BLaER1 treated with 17β-estradiol and CSF1 and Interleukin-3, amounts not matched to agents 10 nM and 100 nM (cell line): ENCODE measurements at regions not wholly inside any gene's neighbourhood (a gene's known extent, or its start where the extent isn't known, plus 50 kb on each side); places are given as distances from the start of the nearest gene placed in this dataset.
"Not testable (repeated sequence)": the region's sequence is repeated elsewhere in the genome, so short reads cannot be mapped to it uniquely, and the experiment has no call there.

Source experiments
- H3K27ac ChIP-seq, 11 experiments: shearing (Covaris generic); formaldehyde crosslinking; 2 replicates each; pipeline ENCODE4 v1.8.1; 2022
- H3K27me3 ChIP-seq, 11 experiments: shearing (Covaris generic); formaldehyde crosslinking; 2 replicates each; pipeline ENCODE4 v1.8.1; 2022
- H3K36me3 ChIP-seq, 11 experiments: shearing (Covaris generic); formaldehyde crosslinking; 2 replicates each; pipeline ENCODE4 v1.8.1; 2022
- H3K4me1 ChIP-seq, 10 experiments: shearing (Covaris generic); formaldehyde crosslinking; 2 replicates each; pipeline ENCODE4 v1.8.1; 2022
- H3K4me2 ChIP-seq, 11 experiments: shearing (Covaris generic); formaldehyde crosslinking; 2 replicates each; pipeline ENCODE4 v1.8.1; 2022
- H3K4me3 ChIP-seq, 10 experiments: shearing (Covaris generic); formaldehyde crosslinking; 2 replicates each; pipeline ENCODE4 v1.8.1; 2022
- H3K9ac ChIP-seq, 11 experiments: shearing (Covaris generic); formaldehyde crosslinking; 2 replicates each; pipeline ENCODE4 v1.8.1; 2022
- H3K9me3 ChIP-seq, 11 experiments: shearing (Covaris generic); formaldehyde crosslinking; replicated peaks in 1 of 11; 2 replicates each; pipeline ENCODE4 v1.8.1; 2022
- H4K20me1 ChIP-seq, 11 experiments: shearing (Covaris generic); formaldehyde crosslinking; 2 replicates each; pipeline ENCODE4 v1.8.1; 2022
- Cebpa-rat ChIP-seq, 11 experiments: shearing (Covaris generic); IDR thresholded peaks; 2 replicates each; pipeline ENCODE4 v1.8.1; 2022

DNA sequence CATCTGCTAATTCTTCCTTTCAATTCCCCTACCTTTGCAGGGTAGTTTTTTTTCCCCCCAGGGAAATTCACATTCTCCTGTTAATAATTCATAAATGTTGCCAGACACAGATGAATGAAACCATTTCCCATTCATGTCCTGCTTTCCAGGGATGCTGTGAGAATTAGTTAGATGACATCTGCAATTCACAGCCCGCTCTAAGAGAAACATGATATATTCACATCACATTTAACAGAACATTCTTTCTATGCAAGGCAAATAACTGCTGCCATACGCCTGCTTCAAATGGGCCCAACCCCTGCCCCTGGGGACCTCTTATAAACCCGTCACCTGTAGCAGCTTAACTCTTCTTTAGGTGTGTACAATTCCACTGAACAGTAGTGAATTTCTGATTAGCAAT is 110.6 kb upstream of the CTAGE1 start:
- no peak for TF ChIP-seq Cebpa-rat (IDR thresholded peaks at IDR 0.05)
- no peaks in the 10 kb centered on the region for H3K27me3 ChIP-seq
- H4K20me1 ChIP-seq: no peaks in the 10 kb centered on the region
- peaks cover 0 to 3% (median 0%) of the 10 kb centered on the region in 11 experiments; a peak in 1 of 22 replicates for H3K9me3 ChIP-seq
- H3K9ac ChIP-seq: no peak overlapping the region
- H3K4me2 ChIP-seq: no peak overlapping the region
- no peak overlapping the region for H3K4me3 ChIP-seq
- peaks cover 0 to 8% (median 1%) of the 10 kb centered on the region in 10 experiments; a peak in 5 of 20 replicates for H3K4me1 ChIP-seq
- no peak overlapping the region for H3K27ac ChIP-seq
- H3K36me3 ChIP-seq: no peaks in the 10 kb centered on the region

DNA sequence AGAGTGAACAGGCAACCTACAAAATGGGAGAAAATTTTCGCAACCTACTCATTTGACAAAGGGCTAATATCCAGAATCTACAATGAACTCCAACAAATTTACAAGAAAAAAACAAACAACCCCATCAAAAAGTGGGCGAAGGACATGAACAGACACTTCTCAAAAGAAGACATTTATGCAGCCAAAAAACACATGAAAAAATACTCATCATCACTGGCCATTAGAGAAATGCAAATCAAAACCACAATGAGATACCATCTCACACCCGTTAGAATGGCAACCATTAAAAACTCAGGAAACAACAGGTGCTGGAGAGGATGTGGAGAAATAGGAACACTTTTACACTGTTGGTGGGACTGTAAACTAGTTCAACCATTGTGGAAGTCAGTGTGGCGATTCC is 117.0 kb upstream of the CTAGE1 start:
- not testable (repeated sequence) for H3K4me3 ChIP-seq, H3K9me3 ChIP-seq, H3K9ac ChIP-seq

DNA sequence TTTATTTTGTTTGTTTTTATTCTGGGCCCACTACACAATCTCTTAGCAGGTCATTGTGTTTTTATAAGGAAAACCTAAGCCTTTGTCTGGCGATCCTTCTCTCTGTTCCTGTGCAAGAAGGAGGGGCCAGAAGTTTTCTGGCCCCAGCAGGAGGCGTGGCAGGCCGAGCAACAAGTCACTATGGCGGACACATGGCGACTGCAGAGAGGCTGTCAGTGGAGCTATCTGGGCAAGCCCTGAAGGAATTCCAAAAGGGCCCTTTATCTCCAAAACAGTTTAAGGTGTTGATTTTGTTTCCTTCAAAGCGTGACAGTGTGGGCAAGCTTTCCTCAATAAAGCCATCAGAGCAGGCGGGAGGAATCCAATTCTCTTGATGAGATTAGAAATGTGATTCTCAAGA is 118.8 kb upstream of the CTAGE1 start:
- Histone ChIP-seq H4K20me1 (no peaks in the 10 kb centered on the region), H3K4me3 (no peak overlapping the region), H3K4me2 (no peak overlapping the region), H3K9ac (no peak overlapping the region), H3K27ac (no peak overlapping the region), H3K9me3 (no peaks in the 10 kb centered on the region), H3K27me3 (no peaks in the 10 kb centered on the region), H3K4me1 (no peaks in the 10 kb centered on the region), H3K36me3 (no peaks in the 10 kb centered on the region)
- no peak for TF ChIP-seq Cebpa-rat (IDR thresholded peaks at IDR 0.05)

More for the DNA sequence above, 117.0 kb upstream of the CTAGE1 start:
- not testable (repeated sequence) for H3K4me2 ChIP-seq, H3K27ac ChIP-seq, H3K27me3 ChIP-seq, H4K20me1 ChIP-seq, H3K36me3 ChIP-seq, H3K4me1 ChIP-seq

DNA sequence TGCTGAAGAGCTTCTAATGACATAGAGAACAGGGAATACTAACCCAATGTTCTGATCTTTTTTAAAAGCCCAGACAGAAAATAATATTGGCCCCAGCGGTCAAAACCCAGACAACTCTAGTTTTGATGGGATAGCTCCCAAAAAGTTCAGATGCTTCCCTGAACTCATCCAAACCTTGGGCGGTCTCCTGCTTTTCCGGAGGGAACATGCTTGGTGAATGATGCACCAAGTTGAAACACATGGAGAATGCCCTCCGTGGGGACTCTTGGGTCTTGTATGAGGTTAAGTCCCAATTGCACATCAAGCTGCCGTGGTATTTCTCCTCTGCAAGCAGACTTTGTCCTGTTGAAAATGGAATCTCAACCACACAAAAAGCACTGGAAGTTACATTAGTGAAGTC is 120.7 kb upstream of the CTAGE1 start:
- Histone ChIP-seq H3K27ac (no peak overlapping the region), H3K9ac (no peak overlapping the region), H3K4me3 (no peak overlapping the region), H3K27me3 (no peaks in the 10 kb centered on the region), H3K4me2 (no peak overlapping the region), H3K36me3 (no peaks in the 10 kb centered on the region), H4K20me1 (no peaks in the 10 kb centered on the region), H3K4me1 (no peaks in the 10 kb centered on the region), H3K9me3 (peaks cover 0 to 3% (median 0%) of the 10 kb centered on the region in 11 experiments; a peak in 1 of 22 replicates)
- no peak for TF ChIP-seq Cebpa-rat (IDR thresholded peaks at IDR 0.05)

DNA sequence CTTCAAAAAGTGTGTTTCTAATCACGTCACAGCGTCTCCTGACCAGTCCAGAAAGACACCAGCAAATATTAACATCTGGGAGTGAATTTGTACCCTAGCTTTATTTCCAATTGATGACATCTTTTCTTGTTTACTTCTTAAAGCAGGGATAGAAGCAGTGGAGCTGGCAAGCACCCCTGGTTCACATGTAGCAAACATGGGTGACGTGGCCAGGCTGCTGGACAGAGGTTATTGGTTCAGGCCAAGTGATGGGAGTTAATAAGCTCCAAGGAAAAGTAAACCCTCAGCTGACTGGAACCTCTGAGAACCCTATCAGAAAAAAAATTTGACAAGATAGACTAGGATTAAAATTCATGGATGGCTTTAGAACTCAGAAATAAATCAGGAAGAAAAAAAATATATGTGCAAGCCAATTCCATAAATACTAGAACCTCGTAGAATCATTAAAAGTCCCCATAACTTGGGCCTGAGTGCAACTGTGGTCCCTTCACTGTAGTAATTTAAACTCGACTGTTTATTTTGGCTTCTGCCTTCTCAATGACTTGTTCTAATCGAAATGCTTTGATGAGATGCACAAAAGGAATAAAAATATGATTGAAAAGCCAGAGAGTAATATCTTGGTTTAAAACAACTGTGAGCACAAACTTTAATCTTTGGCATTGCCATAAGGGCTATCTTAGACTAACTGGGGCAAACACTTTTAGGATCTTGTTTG is 121.5 kb upstream of the CTAGE1 start:
- peaks cover 0 to 3% (median 0%) of the 10 kb centered on the region in 11 experiments; a peak in 1 of 22 replicates for H3K9me3 ChIP-seq
- no peak overlapping the region for H3K4me3 ChIP-seq
- no peak overlapping the region for H3K27ac ChIP-seq
- no peak for TF ChIP-seq Cebpa-rat (IDR thresholded peaks at IDR 0.05)
- no peak overlapping the region for H3K4me2 ChIP-seq
- H3K36me3 ChIP-seq: no peaks in the 10 kb centered on the region
- H4K20me1 ChIP-seq: no peaks in the 10 kb centered on the region
- no peak overlapping the region for H3K9ac ChIP-seq
- H3K27me3 ChIP-seq: no peaks in the 10 kb centered on the region
- no peaks in the 10 kb centered on the region for H3K4me1 ChIP-seq

DNA sequence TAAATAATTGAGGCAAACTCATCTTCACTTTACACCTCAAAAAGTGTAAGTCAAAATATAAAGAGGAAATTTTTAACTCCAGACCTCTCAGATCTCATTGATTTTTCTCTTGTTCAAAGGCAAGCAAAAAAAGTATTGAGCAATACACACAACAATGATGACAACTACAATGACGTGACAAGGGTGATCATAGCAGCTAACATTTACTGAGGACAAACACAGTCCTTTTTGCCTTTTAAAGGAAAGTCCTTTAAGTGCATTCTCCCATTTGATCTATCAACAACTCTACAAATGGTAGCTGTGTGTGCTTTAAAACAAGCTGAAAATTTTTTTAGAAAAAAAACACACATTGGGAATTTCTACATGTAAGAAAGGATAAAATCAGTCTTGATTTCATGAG is 123.5 kb upstream of the CTAGE1 start:
- Histone ChIP-seq H4K20me1 (no peaks in the 10 kb centered on the region), H3K9ac (no peak overlapping the region), H3K36me3 (no peaks in the 10 kb centered on the region), H3K27me3 (no peaks in the 10 kb centered on the region), H3K4me3 (no peak overlapping the region), H3K4me2 (no peak overlapping the region), H3K9me3 (peaks cover 0 to 3% (median 0%) of the 10 kb centered on the region in 11 experiments; a peak in 1 of 22 replicates), H3K27ac (no peak overlapping the region), H3K4me1 (peaks cover 0 to 7% (median 0%) of the 10 kb centered on the region in 10 experiments; a peak in 7 of 20 replicates)
- TF ChIP-seq Cebpa-rat (IDR thresholded peaks at IDR 0.05): no peak

DNA sequence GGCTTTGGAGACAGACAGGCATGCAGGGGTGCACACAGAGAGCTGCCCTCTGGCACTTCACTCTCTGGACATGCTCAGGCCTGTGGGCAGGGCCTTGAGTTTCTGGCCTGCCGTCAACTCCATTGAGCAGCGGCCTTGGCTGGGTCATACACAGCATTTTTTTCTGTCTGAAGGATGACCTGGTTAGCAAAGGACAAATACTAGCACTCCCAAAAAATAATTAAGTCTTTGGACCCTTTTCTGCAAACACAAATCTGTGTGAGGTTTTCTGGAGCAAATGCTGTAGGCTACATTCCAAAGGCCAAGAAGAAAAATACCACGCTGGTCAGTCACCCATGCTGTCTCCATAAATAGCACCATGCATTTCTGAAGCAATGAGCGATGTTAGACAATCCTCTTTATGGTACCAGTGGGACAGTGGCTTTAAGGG is 124.7 kb upstream of the CTAGE1 start:
- Histone ChIP-seq H3K9me3 (peaks cover 0 to 3% (median 0%) of the 10 kb centered on the region in 11 experiments; a peak in 1 of 22 replicates), H3K27me3 (no peaks in the 10 kb centered on the region), H3K4me1 (peaks cover 0 to 7% (median 0%) of the 10 kb centered on the region in 10 experiments; a peak in 7 of 20 replicates), H3K36me3 (no peaks in the 10 kb centered on the region), H3K4me2 (no peak overlapping the region), H4K20me1 (no peaks in the 10 kb centered on the region), H3K4me3 (no peak overlapping the region), H3K9ac (no peak overlapping the region), H3K27ac (no peak overlapping the region)
- TF ChIP-seq Cebpa-rat (IDR thresholded peaks at IDR 0.05): no peak

DNA sequence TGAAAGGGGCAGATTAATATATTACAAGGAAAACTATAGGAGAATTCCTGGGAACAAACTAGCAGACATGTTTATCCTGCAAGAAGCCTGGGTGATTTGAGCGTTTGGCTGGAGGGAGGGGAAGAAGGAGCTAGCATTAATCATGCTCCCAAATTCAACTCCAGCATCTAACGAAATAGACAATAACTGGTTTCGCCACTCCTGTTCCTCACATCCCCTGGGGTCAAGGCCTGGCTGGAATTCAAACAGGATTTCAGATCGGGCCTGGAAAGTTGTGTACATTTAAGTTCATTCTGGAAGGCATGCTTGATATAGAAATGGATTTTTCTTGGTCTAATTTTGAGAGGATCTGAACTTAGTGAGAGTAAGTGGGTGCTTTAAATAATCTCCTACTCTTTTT is 126.1 kb upstream of the CTAGE1 start:
- Histone ChIP-seq H3K9me3 (peaks cover 0 to 3% (median 0%) of the 10 kb centered on the region in 11 experiments; a peak in 1 of 22 replicates), H3K4me2 (no peak overlapping the region), H3K36me3 (no peaks in the 10 kb centered on the region), H4K20me1 (no peaks in the 10 kb centered on the region), H3K27ac (no peak overlapping the region), H3K4me1 (peaks cover 0 to 7% (median 0%) of the 10 kb centered on the region in 10 experiments; a peak in 7 of 20 replicates), H3K9ac (no peak overlapping the region), H3K4me3 (no peak overlapping the region), H3K27me3 (no peaks in the 10 kb centered on the region)
- no peak for TF ChIP-seq Cebpa-rat (IDR thresholded peaks at IDR 0.05)

DNA sequence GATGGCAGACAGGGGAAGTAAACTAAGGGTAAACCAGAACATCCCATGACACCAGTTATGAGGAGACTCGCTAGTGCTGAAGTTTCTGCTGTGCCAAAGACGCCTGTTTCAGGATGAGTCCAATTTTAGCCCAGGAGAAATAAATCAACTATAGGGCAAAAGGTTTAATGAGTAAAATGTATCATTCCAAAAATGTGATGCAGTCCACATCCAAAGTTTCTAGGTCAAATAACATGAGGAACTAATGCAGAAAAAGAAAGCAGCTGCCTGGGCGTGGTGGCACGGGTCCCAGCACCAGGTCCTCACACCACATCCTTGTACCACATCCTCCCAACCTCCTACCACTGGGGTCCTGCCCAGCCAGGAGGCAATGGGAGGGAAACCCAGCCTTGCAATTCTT is 126.9 kb upstream of the CTAGE1 start:
- no peak overlapping the region for H3K9ac ChIP-seq
- no peak overlapping the region for H3K27ac ChIP-seq
- H3K4me1 ChIP-seq: peaks cover 0 to 7% (median 0%) of the 10 kb centered on the region in 10 experiments; a peak in 7 of 20 replicates
- no peaks in the 10 kb centered on the region for H4K20me1 ChIP-seq
- H3K9me3 ChIP-seq: peaks cover 0 to 3% (median 0%) of the 10 kb centered on the region in 11 experiments; a peak in 1 of 22 replicates
- H3K4me2 ChIP-seq: peak overlapping the region in 3 of 11 experiments; percentile 9 to 34 (median 11); a peak in 1 of 22 replicates
- H3K4me3 ChIP-seq: no peak overlapping the region
- TF ChIP-seq Cebpa-rat (IDR thresholded peaks at IDR 0.05): no peak
- H3K27me3 ChIP-seq: no peaks in the 10 kb centered on the region
- no peaks in the 10 kb centered on the region for H3K36me3 ChIP-seq
